WTC11 (cell line): ENCODE measurements at regions not wholly inside any gene's neighbourhood (a gene's known extent, or its start where the extent isn't known, plus 50 kb on each side); places are given as distances from the start of the nearest gene placed in this dataset.

Source experiments
- ATAC-seq: fragments of 200-7000 bp; cut with Tn5 transposase; 2 replicates; pipeline ENCODE4 v1.10.0; 2021; ENCODE audit warnings: mild to moderate bottlenecking, moderate library complexity
- CTCF ChIA-PET: fragments of 300-600 bp; sonication (Branson Sonifier 250); formaldehyde crosslinking; loops from one replicate; lab custom pipeline; 2021; ENCODE audit warnings: antibody characterized with exemption; lab: Charles Lee
- POLR2A ChIA-PET: fragments of 350-600 bp; sonication (Branson Sonifier 250); formaldehyde crosslinking; loops from one replicate; lab custom pipeline; 2021; ENCODE audit warnings: antibody characterized with exemption; lab: Charles Lee
- DNase-seq: peaks from one replicate; pipeline ENCODE4 v3.0.0; 2021; ENCODE audit warnings: low spot score
- H3K27ac Mint-ChIP-seq: 2 replicates; pipeline ENCODE4 v1.8.0; 2021; ENCODE audit warnings: mixed read lengths
- H3K27me3 Mint-ChIP-seq: 2 replicates; pipeline ENCODE4 v1.8.0; 2021; ENCODE audit warnings: low read depth, mild to moderate bottlenecking, moderate library complexity, mixed read lengths
- H3K36me3 Mint-ChIP-seq: 2 replicates; pipeline ENCODE4 v1.8.0; 2021; ENCODE audit warnings: mixed read lengths
- H3K4me1 Mint-ChIP-seq: 2 replicates; pipeline ENCODE4 v1.8.0; 2022; ENCODE audit warnings: mixed read lengths
- H3K4me3 Mint-ChIP-seq: 2 replicates; pipeline ENCODE4 v1.8.0; 2021; ENCODE audit warnings: mild to moderate bottlenecking, moderate library complexity, mixed read lengths
- H3K9me3 Mint-ChIP-seq: 2 replicates; pipeline ENCODE4 v1.8.0; 2021; ENCODE audit warnings: mixed read lengths
- CREB1 ChIP-seq: sonication (generic); formaldehyde crosslinking; IDR thresholded peaks from 2 replicates; pipeline ENCODE4 v1.8.0; 2023; ENCODE audit warnings: mild to moderate bottlenecking, missing genetic modification reagents
- ESRRA ChIP-seq: sonication (generic); formaldehyde crosslinking; IDR thresholded peaks from 2 replicates; pipeline ENCODE4 v1.8.1; 2022; ENCODE audit warnings: mild to moderate bottlenecking, missing genetic modification reagents, borderline replicate concordance
- IRF2 ChIP-seq: sonication (generic); formaldehyde crosslinking; IDR thresholded peaks from 2 replicates; pipeline ENCODE4 v1.8.0; 2022; ENCODE audit warnings: low read depth, missing genetic modification reagents, borderline replicate concordance
- MYBL2 ChIP-seq: sonication (generic); formaldehyde crosslinking; IDR thresholded peaks from 2 replicates; pipeline ENCODE4 v1.8.1; 2023; ENCODE audit warnings: mild to moderate bottlenecking, moderate library complexity, missing genetic modification reagents
- OVOL2 ChIP-seq: fragments of 250-450 bp; sonication (Bioruptor Pico); IDR thresholded peaks from 2 replicates; pipeline ENCODE4 v1.9.0; 2021; ENCODE audit warnings: mild to moderate bottlenecking, borderline replicate concordance
- PRRX2 ChIP-seq: fragments of 250-450 bp; sonication (Bioruptor Pico); IDR thresholded peaks from 2 replicates; pipeline ENCODE4 v1.8.0; 2021; ENCODE audit warnings: mild to moderate bottlenecking
- SP1 ChIP-seq: sonication (generic); formaldehyde crosslinking; conservative IDR thresholded peaks from 2 replicates; pipeline ENCODE4 v1.8.1; 2022; ENCODE audit warnings: missing genetic modification reagents
- TEAD1 ChIP-seq: sonication (generic); formaldehyde crosslinking; IDR thresholded peaks from 2 replicates; pipeline ENCODE4 v1.8.0; 2022; ENCODE audit warnings: mild to moderate bottlenecking, missing genetic modification reagents
- TEAD4 ChIP-seq: sonication (generic); formaldehyde crosslinking; IDR thresholded peaks from 2 replicates; pipeline ENCODE4 v1.8.0; 2022; ENCODE audit warnings: mild to moderate bottlenecking, missing genetic modification reagents
- ZNF138 ChIP-seq: sonication (generic); formaldehyde crosslinking; conservative IDR thresholded peaks from 2 replicates; pipeline ENCODE4 v1.8.1; 2022; ENCODE audit warnings: mild to moderate bottlenecking, moderate library complexity, missing genetic modification reagents
- ZNF263 ChIP-seq: sonication (generic); formaldehyde crosslinking; IDR thresholded peaks from 2 replicates; pipeline ENCODE4 v1.8.1; 2022; ENCODE audit warnings: low read depth, mild to moderate bottlenecking, moderate library complexity, missing genetic modification reagents
- TF ChIP-seq, protein P1 (sequence below): sonication (generic); formaldehyde crosslinking; IDR thresholded peaks from 2 replicates; pipeline ENCODE4 v1.8.0; 2023; ENCODE audit warnings: mild to moderate bottlenecking, missing genetic modification reagents
- TF ChIP-seq, protein P2 (sequence below): sonication (generic); formaldehyde crosslinking; IDR thresholded peaks from 2 replicates; pipeline ENCODE4 v1.8.0; 2022; ENCODE audit warnings: mild to moderate bottlenecking, missing genetic modification reagents
- TF ChIP-seq, protein P3 (sequence below): fragments of 250-450 bp; sonication (Bioruptor Pico); IDR thresholded peaks from 2 replicates; pipeline ENCODE4 v1.8.0; 2021; ENCODE audit warnings: mild to moderate bottlenecking
- TF ChIP-seq, protein P4 (sequence below): sonication (generic); formaldehyde crosslinking; IDR thresholded peaks from 2 replicates; pipeline ENCODE4 v1.8.0; 2022; ENCODE audit warnings: missing genetic modification reagents
- TF ChIP-seq, protein P5 (sequence below): sonication (generic); formaldehyde crosslinking; IDR thresholded peaks from 2 replicates; pipeline ENCODE4 v1.8.1; 2022; ENCODE audit warnings: mild to moderate bottlenecking, missing genetic modification reagents, moderate library complexity, borderline replicate concordance

DNA sequence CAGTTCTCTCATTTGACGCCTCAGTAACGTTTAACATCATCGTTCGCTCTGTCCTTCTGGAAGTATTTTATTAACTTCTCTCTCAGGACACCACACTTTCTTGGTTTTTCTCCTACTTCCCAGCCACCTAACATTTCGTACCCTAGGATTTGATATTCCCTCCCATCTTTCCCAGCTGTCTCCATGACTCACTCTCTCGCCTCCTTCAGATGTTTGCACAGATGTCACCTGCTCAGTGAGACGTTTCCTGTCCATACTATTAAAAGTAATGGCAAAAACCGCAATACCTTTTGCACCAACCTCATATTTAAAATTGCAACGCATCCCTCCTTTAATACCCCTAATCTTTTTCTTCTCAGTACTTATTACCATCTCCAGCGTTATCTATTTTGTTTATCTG, 62.1 kb upstream of the SPRED1 start (continued):
- TF ChIP-seq ZNF138 (CRISPR knock-in tag) = no peak
- TF ChIP-seq, all 79 proteins: peak for 0

DNA sequence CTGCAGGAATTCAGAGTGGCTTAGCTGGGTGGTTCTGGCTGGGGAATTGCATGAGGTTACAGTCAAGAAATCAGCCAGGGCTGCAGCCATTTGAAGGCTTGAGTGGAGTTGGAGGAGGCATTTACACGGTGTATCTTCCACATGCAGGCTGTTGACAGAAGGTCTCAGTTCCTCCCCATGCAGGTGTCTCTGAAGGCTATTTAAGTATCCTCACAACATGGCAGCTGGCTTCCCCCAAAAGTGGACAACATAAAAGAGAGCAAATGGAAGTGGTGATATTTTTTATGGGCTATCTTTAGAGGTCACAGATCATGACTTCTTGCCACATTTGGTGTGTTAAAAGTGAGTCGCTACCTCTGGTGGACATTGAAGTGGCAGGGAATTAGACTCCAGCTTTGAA, 60.1 kb upstream of the SPRED1 start:
- H3K27ac Mint-ChIP-seq = no peak overlapping the region
- CTCF ChIA-PET = no interaction called here

More for the DNA sequence above, 60.1 kb upstream of the SPRED1 start:
- Mint-ChIP-seq H3K27me3 (no peaks in the 10 kb centered on the region), H3K9me3 (no peaks in the 10 kb centered on the region), H3K4me1 (peaks cover 22% of the 10 kb centered on the region), H3K36me3 (no peaks in the 10 kb centered on the region), H3K4me3 (no peak overlapping the region)
- POLR2A ChIA-PET = no interaction called here
- TF ChIP-seq IRF2 = no peak
- no peak for TF ChIP-seq MYBL2 (CRISPR knock-in tag)
- TF ChIP-seq OVOL2 (CRISPR knock-in tag) = no peak
- no peak for TF ChIP-seq ESRRA (CRISPR knock-in tag)
- TF ChIP-seq, protein P1, sequence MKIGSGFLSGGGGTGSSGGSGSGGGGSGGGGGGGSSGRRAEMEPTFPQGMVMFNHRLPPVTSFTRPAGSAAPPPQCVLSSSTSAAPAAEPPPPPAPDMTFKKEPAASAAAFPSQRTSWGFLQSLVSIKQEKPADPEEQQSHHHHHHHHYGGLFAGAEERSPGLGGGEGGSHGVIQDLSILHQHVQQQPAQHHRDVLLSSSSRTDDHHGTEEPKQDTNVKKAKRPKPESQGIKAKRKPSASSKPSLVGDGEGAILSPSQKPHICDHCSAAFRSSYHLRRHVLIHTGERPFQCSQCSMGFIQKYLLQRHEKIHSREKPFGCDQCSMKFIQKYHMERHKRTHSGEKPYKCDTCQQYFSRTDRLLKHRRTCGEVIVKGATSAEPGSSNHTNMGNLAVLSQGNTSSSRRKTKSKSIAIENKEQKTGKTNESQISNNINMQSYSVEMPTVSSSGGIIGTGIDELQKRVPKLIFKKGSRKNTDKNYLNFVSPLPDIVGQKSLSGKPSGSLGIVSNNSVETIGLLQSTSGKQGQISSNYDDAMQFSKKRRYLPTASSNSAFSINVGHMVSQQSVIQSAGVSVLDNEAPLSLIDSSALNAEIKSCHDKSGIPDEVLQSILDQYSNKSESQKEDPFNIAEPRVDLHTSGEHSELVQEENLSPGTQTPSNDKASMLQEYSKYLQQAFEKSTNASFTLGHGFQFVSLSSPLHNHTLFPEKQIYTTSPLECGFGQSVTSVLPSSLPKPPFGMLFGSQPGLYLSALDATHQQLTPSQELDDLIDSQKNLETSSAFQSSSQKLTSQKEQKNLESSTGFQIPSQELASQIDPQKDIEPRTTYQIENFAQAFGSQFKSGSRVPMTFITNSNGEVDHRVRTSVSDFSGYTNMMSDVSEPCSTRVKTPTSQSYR (CRISPR knock-in tag) = no peak
- no peak for TF ChIP-seq PRRX2 (CRISPR knock-in tag)
- TF ChIP-seq, protein P2, sequence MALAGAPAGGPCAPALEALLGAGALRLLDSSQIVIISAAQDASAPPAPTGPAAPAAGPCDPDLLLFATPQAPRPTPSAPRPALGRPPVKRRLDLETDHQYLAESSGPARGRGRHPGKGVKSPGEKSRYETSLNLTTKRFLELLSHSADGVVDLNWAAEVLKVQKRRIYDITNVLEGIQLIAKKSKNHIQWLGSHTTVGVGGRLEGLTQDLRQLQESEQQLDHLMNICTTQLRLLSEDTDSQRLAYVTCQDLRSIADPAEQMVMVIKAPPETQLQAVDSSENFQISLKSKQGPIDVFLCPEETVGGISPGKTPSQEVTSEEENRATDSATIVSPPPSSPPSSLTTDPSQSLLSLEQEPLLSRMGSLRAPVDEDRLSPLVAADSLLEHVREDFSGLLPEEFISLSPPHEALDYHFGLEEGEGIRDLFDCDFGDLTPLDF = no peak
- no peak for TF ChIP-seq CREB1 (CRISPR knock-in tag)
- TF ChIP-seq, protein P3, sequence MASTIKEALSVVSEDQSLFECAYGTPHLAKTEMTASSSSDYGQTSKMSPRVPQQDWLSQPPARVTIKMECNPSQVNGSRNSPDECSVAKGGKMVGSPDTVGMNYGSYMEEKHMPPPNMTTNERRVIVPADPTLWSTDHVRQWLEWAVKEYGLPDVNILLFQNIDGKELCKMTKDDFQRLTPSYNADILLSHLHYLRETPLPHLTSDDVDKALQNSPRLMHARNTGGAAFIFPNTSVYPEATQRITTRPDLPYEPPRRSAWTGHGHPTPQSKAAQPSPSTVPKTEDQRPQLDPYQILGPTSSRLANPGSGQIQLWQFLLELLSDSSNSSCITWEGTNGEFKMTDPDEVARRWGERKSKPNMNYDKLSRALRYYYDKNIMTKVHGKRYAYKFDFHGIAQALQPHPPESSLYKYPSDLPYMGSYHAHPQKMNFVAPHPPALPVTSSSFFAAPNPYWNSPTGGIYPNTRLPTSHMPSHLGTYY (CRISPR knock-in tag) = no peak
- TF ChIP-seq, protein P4, sequence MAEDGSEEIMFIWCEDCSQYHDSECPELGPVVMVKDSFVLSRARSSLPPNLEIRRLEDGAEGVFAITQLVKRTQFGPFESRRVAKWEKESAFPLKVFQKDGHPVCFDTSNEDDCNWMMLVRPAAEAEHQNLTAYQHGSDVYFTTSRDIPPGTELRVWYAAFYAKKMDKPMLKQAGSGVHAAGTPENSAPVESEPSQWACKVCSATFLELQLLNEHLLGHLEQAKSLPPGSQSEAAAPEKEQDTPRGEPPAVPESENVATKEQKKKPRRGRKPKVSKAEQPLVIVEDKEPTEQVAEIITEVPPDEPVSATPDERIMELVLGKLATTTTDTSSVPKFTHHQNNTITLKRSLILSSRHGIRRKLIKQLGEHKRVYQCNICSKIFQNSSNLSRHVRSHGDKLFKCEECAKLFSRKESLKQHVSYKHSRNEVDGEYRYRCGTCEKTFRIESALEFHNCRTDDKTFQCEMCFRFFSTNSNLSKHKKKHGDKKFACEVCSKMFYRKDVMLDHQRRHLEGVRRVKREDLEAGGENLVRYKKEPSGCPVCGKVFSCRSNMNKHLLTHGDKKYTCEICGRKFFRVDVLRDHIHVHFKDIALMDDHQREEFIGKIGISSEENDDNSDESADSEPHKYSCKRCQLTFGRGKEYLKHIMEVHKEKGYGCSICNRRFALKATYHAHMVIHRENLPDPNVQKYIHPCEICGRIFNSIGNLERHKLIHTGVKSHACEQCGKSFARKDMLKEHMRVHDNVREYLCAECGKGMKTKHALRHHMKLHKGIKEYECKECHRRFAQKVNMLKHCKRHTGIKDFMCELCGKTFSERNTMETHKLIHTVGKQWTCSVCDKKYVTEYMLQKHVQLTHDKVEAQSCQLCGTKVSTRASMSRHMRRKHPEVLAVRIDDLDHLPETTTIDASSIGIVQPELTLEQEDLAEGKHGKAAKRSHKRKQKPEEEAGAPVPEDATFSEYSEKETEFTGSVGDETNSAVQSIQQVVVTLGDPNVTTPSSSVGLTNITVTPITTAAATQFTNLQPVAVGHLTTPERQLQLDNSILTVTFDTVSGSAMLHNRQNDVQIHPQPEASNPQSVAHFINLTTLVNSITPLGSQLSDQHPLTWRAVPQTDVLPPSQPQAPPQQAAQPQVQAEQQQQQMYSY (CRISPR knock-in tag) = no peak
- no peak for TF ChIP-seq TEAD4 (CRISPR knock-in tag)
- TF ChIP-seq, protein P5, sequence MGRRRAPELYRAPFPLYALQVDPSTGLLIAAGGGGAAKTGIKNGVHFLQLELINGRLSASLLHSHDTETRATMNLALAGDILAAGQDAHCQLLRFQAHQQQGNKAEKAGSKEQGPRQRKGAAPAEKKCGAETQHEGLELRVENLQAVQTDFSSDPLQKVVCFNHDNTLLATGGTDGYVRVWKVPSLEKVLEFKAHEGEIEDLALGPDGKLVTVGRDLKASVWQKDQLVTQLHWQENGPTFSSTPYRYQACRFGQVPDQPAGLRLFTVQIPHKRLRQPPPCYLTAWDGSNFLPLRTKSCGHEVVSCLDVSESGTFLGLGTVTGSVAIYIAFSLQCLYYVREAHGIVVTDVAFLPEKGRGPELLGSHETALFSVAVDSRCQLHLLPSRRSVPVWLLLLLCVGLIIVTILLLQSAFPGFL (CRISPR knock-in tag) = no peak
- TF ChIP-seq TEAD1 (CRISPR knock-in tag) = no peak
- TF ChIP-seq SP1 (CRISPR knock-in tag) = no peak
- TF ChIP-seq ZNF263 = no peak
- ATAC-seq = no peak
- no peak for DNase-seq
